Choroid plexus epithelial cell (primary cell): ENCODE measurements at regions not wholly inside any gene's neighbourhood (a gene's known extent, or its start where the extent isn't known, plus 50 kb on each side); places are given as distances from the start of the nearest gene placed in this dataset.
A peak's percentile ranks its signal among the peaks of the same experiment; 100 is the strongest.
"Not testable (repeated sequence)": the region's sequence is repeated elsewhere in the genome, so short reads cannot be mapped to it uniquely, and the experiment has no call there.

Experiments used
- DNase-seq: peaks from one replicate; pipeline ENCODE4 v3.0.0-alpha.2; 2010; ENCODE audit warnings: low read depth
- H3K4me3 ChIP-seq: 2 replicates; pipeline ENCODE4 v1.5.1; 2011; ENCODE audit warnings: low read depth, mild to moderate bottlenecking, control low read depth, low read length, moderate library complexity
- TF ChIP-seq, protein P1 (sequence below): conservative IDR thresholded peaks from 2 replicates; pipeline ENCODE4 v1.5.1; 2011; ENCODE audit warnings: low read depth, mild to moderate bottlenecking, control low read depth, inconsistent platforms, low read length, moderate library complexity

DNA sequence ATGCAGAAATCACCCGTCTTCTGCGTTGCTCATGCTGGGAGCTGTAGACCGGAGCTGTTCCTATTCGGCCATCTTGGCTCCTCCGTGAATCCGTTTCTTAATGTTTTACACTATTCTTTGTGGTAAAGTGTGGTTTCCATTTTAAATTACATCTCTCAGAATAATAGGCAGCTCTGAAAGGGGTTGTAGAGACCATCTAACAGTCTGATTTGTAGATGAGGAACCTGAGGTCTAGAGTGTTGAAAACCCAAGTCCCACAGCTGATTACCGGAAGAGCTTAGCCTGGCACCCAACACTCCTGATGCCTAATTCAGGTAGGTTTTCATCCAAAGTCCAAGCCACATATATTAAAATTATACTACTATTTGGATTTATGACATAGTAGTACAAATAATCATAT, 144.0 kb downstream of the LEPR start:
- DNase-seq = no peak
- no peak overlapping the region for H3K4me3 ChIP-seq
- TF ChIP-seq, protein P1, sequence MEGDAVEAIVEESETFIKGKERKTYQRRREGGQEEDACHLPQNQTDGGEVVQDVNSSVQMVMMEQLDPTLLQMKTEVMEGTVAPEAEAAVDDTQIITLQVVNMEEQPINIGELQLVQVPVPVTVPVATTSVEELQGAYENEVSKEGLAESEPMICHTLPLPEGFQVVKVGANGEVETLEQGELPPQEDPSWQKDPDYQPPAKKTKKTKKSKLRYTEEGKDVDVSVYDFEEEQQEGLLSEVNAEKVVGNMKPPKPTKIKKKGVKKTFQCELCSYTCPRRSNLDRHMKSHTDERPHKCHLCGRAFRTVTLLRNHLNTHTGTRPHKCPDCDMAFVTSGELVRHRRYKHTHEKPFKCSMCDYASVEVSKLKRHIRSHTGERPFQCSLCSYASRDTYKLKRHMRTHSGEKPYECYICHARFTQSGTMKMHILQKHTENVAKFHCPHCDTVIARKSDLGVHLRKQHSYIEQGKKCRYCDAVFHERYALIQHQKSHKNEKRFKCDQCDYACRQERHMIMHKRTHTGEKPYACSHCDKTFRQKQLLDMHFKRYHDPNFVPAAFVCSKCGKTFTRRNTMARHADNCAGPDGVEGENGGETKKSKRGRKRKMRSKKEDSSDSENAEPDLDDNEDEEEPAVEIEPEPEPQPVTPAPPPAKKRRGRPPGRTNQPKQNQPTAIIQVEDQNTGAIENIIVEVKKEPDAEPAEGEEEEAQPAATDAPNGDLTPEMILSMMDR = no peak

DNA sequence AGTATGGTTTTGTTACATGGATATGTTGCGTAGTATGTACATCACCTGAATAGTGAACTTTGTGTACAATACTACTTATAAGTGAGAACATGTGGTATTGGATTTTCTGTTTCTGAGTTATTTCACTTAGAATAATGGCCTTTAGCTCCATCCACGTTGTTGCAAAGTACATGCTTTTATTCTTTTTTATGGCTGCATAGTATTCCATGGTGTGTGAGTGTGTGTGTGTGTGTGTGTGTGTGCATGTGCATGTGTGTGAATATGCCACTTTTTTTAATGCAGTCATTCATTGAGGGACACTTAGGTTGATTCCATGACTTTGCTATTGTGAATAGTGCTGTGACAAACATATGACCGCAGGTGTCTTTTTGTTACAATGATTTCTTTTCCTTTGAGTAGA, 147.8 kb downstream of the LEPR start:
- TF ChIP-seq, protein P1 = no peak
- no peak for DNase-seq
- no peak overlapping the region for H3K4me3 ChIP-seq

DNA sequence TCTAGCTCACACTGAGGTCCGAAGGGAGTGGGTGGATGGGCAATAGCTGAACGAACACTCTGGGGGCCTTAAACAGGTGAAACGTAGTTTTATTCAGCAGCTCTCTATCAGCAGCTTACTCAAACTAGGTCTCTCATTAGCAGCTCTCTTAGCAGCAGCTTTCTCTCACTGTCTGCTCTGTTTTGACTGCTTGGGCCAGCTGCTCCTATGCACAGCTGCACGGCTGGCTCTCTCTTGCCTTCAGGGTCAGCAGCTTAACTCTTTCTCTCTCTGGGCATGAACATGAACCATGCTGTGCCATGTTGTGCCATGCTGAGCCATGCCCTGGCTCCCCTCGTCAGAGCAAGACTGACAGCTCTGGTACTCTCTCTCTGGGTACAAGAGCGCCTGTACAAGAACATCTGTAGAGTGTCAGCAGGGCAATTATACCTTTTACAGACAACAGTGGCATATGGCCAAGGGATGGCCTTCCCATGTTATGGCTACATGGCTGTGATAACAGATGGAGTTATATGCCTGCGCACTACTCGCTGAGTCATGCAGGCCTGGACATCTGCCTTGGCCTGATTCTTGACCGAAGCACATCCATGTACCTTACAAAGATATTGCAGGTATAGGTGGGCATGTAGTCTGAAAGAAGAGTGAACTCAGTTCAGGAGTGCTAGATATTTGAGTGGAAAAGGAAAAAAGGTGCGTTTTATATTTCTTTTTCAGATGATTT, 152.4 kb downstream of the LEPR start:
- H3K4me3 ChIP-seq = no peak overlapping the region
- DNase-seq = no peak
- TF ChIP-seq, protein P1 = no peak

DNA sequence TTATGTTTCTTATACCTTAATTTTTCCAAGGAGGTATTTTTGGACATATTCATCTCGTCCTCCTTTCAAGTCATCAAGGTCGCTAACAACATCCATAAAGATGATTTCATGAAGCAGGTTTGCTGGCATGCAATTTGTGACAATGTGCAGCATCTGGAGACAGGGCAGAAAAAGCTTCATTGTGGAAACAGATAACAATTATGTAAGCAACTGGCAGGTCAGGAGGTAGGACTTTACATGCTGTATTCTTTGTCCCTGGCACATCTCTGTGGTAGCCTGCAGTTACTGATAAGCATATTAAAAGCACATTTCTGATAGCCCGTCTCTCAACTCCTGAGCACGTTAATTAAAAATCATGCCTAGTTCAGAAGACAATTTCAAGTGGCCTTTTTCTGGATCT, 156.8 kb downstream of the LEPR start:
- no peak for DNase-seq
- H3K4me3 ChIP-seq = no peak overlapping the region
- TF ChIP-seq, protein P1 = no peak

DNA sequence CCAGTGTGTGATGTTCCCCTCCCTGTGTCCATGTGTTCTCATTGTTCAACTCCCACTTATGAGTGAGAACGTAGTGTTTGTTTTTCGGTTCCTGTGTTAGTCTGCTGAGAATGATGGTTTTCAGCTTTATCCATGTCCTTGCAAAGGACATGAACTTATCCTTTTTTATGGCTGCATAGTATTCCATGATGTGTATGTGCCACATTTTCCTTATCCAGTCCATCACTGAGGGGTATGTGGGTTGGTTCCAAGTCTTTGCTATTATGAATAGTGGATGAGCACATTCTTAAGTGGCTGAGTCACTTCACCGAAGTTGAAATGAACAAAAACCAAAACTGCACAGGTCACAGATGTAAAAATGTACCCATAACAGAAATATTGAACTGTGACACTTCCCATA, 157.5 kb downstream of the LEPR start:
- DNase-seq = peak; percentile 6
- H3K4me3 ChIP-seq = not testable (repeated sequence)

DNA sequence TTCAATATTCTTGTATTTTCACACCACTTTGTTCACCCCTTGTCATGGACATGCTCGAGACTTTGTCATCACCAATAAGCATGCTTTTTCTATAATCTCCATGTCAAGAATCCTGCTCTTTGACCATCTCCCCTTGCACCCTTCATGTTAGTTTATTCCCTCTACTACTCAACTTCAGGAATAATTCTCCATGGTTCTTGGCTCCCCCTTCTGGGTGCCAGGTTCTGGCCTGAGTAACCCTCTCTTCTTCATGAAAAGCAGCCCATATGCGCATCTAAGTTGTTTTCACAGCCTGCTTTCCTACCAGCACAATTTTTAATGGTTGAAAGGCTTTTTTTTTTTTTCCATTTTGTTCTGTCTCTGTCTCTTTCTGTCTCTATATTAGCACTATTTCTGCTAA, 160.7 kb downstream of the LEPR start:
- peak; percentile 33 for DNase-seq
- H3K4me3 ChIP-seq = no peak overlapping the region
- TF ChIP-seq, protein P1 = peak; percentile 55

DNA sequence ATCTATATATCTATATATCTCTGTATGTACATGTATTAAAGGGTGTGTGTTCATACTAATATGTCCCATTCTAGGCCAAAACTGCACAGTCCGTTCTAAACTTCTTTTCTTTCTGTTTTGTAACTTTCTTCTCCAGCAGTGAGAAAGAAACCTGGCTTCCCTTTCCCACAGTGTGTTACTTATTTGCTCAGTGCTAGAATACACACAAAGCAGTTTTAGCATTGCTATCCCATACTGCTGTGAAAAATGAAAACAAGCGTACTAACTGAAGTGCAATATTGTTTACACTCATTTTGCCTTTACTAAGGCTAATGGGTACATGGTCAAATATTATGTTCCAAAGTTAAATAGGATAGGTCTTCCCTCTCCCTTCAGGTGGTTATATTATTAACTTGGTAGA, 163.9 kb downstream of the LEPR start:
- TF ChIP-seq, protein P1 = no peak
- no peak for DNase-seq

DNA sequence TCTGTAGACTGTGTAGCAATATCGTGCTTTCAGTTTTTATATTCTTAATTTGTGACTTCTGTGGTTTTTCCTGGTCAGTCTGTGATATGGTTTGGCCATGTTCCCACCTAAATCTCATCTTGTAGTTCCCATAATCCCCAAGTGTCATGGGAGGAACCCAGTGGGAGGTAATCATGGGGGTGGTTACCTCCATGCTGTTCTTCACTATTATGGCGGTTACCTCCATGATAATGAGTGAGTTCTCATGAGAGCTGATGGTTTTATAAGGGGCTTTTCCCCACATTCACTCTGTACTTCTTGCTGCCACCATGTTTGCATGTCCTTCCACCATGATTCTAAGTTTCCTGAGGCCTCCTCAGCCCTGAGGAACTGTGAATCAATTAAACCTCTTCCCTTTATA, 169.8 kb downstream of the LEPR start:
- TF ChIP-seq, protein P1 = no peak
- no peak overlapping the region for H3K4me3 ChIP-seq
- DNase-seq = no peak

More for the DNA sequence above, 163.9 kb downstream of the LEPR start:
- H3K4me3 ChIP-seq = no peak overlapping the region
